ENCODE measurements at regions not wholly inside any gene's neighbourhood (a gene's known extent, or its start where the extent isn't known, plus 50 kb on each side); places are given as distances from the start of the nearest gene placed in this dataset.
"Not testable (repeated sequence)": the region's sequence is repeated elsewhere in the genome, so short reads cannot be mapped to it uniquely, and the experiment has no call there.

GRCh38 chr13:44796597-44797490 is 192.4 kb downstream of the NUFIP1 start:
- H3K36me3 ChIP-seq (ENCODE audit: control insufficient read depth, insufficient read depth, low read length), result no peaks in the 10 kb centered on the region
- no peak overlapping the region for H3K4me3 ChIP-seq (ENCODE audit: low read depth, low read length)
- no peaks in the 10 kb centered on the region for H3K4me1 ChIP-seq (ENCODE audit: control insufficient read depth, insufficient read depth, low read length)
- H3K9me3 ChIP-seq (ENCODE audit: control insufficient read depth, insufficient read depth, low read depth, low read length), result no peaks in the 10 kb centered on the region
- no peak overlapping the region for H3K9ac ChIP-seq (ENCODE audit: low read length)
- H3K27me3 ChIP-seq (ENCODE audit: control insufficient read depth, insufficient read depth, low read length), result no peaks in the 10 kb centered on the region
- no peak overlapping the region for H3K27ac ChIP-seq (ENCODE audit: low read depth, low read length)

GRCh38 chr13:44796039-44796438 is 193.2 kb downstream of the NUFIP1 start:
- not testable (repeated sequence) for H3K27ac ChIP-seq (ENCODE audit: low read depth, low read length); H3K4me3 ChIP-seq (ENCODE audit: low read depth, low read length); H3K9me3 ChIP-seq (ENCODE audit: control insufficient read depth, insufficient read depth, low read depth, low read length); H3K27me3 ChIP-seq (ENCODE audit: control insufficient read depth, insufficient read depth, low read length); H3K9ac ChIP-seq (ENCODE audit: low read length); H3K4me1 ChIP-seq (ENCODE audit: control insufficient read depth, insufficient read depth, low read length); H3K36me3 ChIP-seq (ENCODE audit: control insufficient read depth, insufficient read depth, low read length)

GRCh38 chr13:44795176-44795575 is 194.1 kb downstream of the NUFIP1 start:
- Histone ChIP-seq H3K27me3 (ENCODE audit: control insufficient read depth, insufficient read depth, low read length) (no peaks in the 10 kb centered on the region), H3K36me3 (ENCODE audit: control insufficient read depth, insufficient read depth, low read length) (no peaks in the 10 kb centered on the region), H3K27ac (ENCODE audit: low read depth, low read length) (no peak overlapping the region), H3K4me1 (ENCODE audit: control insufficient read depth, insufficient read depth, low read length) (no peaks in the 10 kb centered on the region), H3K9ac (ENCODE audit: low read length) (no peak overlapping the region), H3K9me3 (ENCODE audit: control insufficient read depth, insufficient read depth, low read depth, low read length) (no peaks in the 10 kb centered on the region), H3K4me3 (ENCODE audit: low read depth, low read length) (no peak overlapping the region)

GRCh38 chr13:44792096-44792495 is 197.2 kb downstream of the NUFIP1 start:
- Histone ChIP-seq H3K9me3 (ENCODE audit: control insufficient read depth, insufficient read depth, low read depth, low read length) (no peaks in the 10 kb centered on the region), H3K4me3 (ENCODE audit: low read depth, low read length) (no peak overlapping the region), H3K4me1 (ENCODE audit: control insufficient read depth, insufficient read depth, low read length) (no peaks in the 10 kb centered on the region), H3K9ac (ENCODE audit: low read length) (no peak overlapping the region), H3K36me3 (ENCODE audit: control insufficient read depth, insufficient read depth, low read length) (no peaks in the 10 kb centered on the region), H3K27me3 (ENCODE audit: control insufficient read depth, insufficient read depth, low read length) (no peaks in the 10 kb centered on the region), H3K27ac (ENCODE audit: low read depth, low read length) (no peak overlapping the region)

- Histone ChIP-seq H3K27me3 (ENCODE audit: control insufficient read depth, insufficient read depth, low read length) (no peaks in the 10 kb centered on the region), H3K27ac (ENCODE audit: low read depth, low read length) (no peak overlapping the region), H3K36me3 (ENCODE audit: control insufficient read depth, insufficient read depth, low read length) (no peaks in the 10 kb centered on the region), H3K4me3 (ENCODE audit: low read depth, low read length) (no peak overlapping the region), H3K9ac (ENCODE audit: low read length) (no peak overlapping the region), H3K4me1 (ENCODE audit: control insufficient read depth, insufficient read depth, low read length) (no peaks in the 10 kb centered on the region), H3K9me3 (ENCODE audit: control insufficient read depth, insufficient read depth, low read depth, low read length) (no peaks in the 10 kb centered on the region)
These were observed 199.0 kb downstream of the NUFIP1 start for GRCh38 chr13:44790289-44790688.

- Histone ChIP-seq H3K36me3 (ENCODE audit: control insufficient read depth, insufficient read depth, low read length) (no peaks in the 10 kb centered on the region), H3K27me3 (ENCODE audit: control insufficient read depth, insufficient read depth, low read length) (no peaks in the 10 kb centered on the region), H3K4me1 (ENCODE audit: control insufficient read depth, insufficient read depth, low read length) (no peaks in the 10 kb centered on the region), H3K4me3 (ENCODE audit: low read depth, low read length) (no peak overlapping the region), H3K9me3 (ENCODE audit: control insufficient read depth, insufficient read depth, low read depth, low read length) (no peaks in the 10 kb centered on the region), H3K27ac (ENCODE audit: low read depth, low read length) (no peak overlapping the region), H3K9ac (ENCODE audit: low read length) (no peak overlapping the region)
These were observed 201.7 kb downstream of the NUFIP1 start for GRCh38 chr13:44787617-44788016.

- H3K9me3 ChIP-seq (ENCODE audit: control insufficient read depth, insufficient read depth, low read depth, low read length), result no peaks in the 10 kb centered on the region
- H3K9ac ChIP-seq (ENCODE audit: low read length), result no peak overlapping the region
- H3K27me3 ChIP-seq (ENCODE audit: control insufficient read depth, insufficient read depth, low read length), result no peaks in the 10 kb centered on the region
- no peaks in the 10 kb centered on the region for H3K4me1 ChIP-seq (ENCODE audit: control insufficient read depth, insufficient read depth, low read length)
- no peak overlapping the region for H3K27ac ChIP-seq (ENCODE audit: low read depth, low read length)
- no peaks in the 10 kb centered on the region for H3K36me3 ChIP-seq (ENCODE audit: control insufficient read depth, insufficient read depth, low read length)
- H3K4me3 ChIP-seq (ENCODE audit: low read depth, low read length), result no peak overlapping the region
These were observed 202.5 kb downstream of the NUFIP1 start for GRCh38 chr13:44786756-44787155.

- no peaks in the 10 kb centered on the region for H3K27me3 ChIP-seq (ENCODE audit: control insufficient read depth, insufficient read depth, low read length)
- no peaks in the 10 kb centered on the region for H3K9me3 ChIP-seq (ENCODE audit: control insufficient read depth, insufficient read depth, low read depth, low read length)
- H3K9ac ChIP-seq (ENCODE audit: low read length), result no peak overlapping the region
- H3K4me1 ChIP-seq (ENCODE audit: control insufficient read depth, insufficient read depth, low read length), result no peaks in the 10 kb centered on the region
- no peak overlapping the region for H3K27ac ChIP-seq (ENCODE audit: low read depth, low read length)
- no peaks in the 10 kb centered on the region for H3K36me3 ChIP-seq (ENCODE audit: control insufficient read depth, insufficient read depth, low read length)
- no peak overlapping the region for H3K4me3 ChIP-seq (ENCODE audit: low read depth, low read length)
These were observed 203.9 kb downstream of the NUFIP1 start for GRCh38 chr13:44785401-44785800.

GRCh38 chr13:44784708-44785080 is 204.6 kb downstream of the NUFIP1 start:
- Histone ChIP-seq H3K27ac (ENCODE audit: low read depth, low read length) (no peak overlapping the region), H3K9me3 (ENCODE audit: control insufficient read depth, insufficient read depth, low read depth, low read length) (no peaks in the 10 kb centered on the region), H3K9ac (ENCODE audit: low read length) (no peak overlapping the region), H3K4me3 (ENCODE audit: low read depth, low read length) (no peak overlapping the region), H3K27me3 (ENCODE audit: control insufficient read depth, insufficient read depth, low read length) (no peaks in the 10 kb centered on the region), H3K36me3 (ENCODE audit: control insufficient read depth, insufficient read depth, low read length) (no peaks in the 10 kb centered on the region), H3K4me1 (ENCODE audit: control insufficient read depth, insufficient read depth, low read length) (no peaks in the 10 kb centered on the region)

- no peak overlapping the region for H3K9ac ChIP-seq (ENCODE audit: low read length)
- no peaks in the 10 kb centered on the region for H3K36me3 ChIP-seq (ENCODE audit: control insufficient read depth, insufficient read depth, low read length)
- no peak overlapping the region for H3K4me3 ChIP-seq (ENCODE audit: low read depth, low read length)
- no peak overlapping the region for H3K27ac ChIP-seq (ENCODE audit: low read depth, low read length)
- H3K27me3 ChIP-seq (ENCODE audit: control insufficient read depth, insufficient read depth, low read length), result no peaks in the 10 kb centered on the region
- H3K9me3 ChIP-seq (ENCODE audit: control insufficient read depth, insufficient read depth, low read depth, low read length), result no peaks in the 10 kb centered on the region
- H3K4me1 ChIP-seq (ENCODE audit: control insufficient read depth, insufficient read depth, low read length), result no peaks in the 10 kb centered on the region
These were observed 205.1 kb downstream of the NUFIP1 start for GRCh38 chr13:44783994-44784707.

- Histone ChIP-seq H3K4me3 (ENCODE audit: low read depth, low read length) (no peak overlapping the region), H3K4me1 (ENCODE audit: control insufficient read depth, insufficient read depth, low read length) (no peaks in the 10 kb centered on the region), H3K9ac (ENCODE audit: low read length) (no peak overlapping the region), H3K27ac (ENCODE audit: low read depth, low read length) (no peak overlapping the region), H3K27me3 (ENCODE audit: control insufficient read depth, insufficient read depth, low read length) (no peaks in the 10 kb centered on the region), H3K36me3 (ENCODE audit: control insufficient read depth, insufficient read depth, low read length) (no peaks in the 10 kb centered on the region), H3K9me3 (ENCODE audit: control insufficient read depth, insufficient read depth, low read depth, low read length) (no peaks in the 10 kb centered on the region)
These were observed 204.6 kb upstream of the TSC22D1 start for GRCh38 chr13:44780591-44781280.
